ENCODE measurements at regions not wholly inside any gene's neighbourhood (a gene's known extent, or its start where the extent isn't known, plus 50 kb on each side); places are given as distances from the start of the nearest gene placed in this dataset.

GRCh38 chr7:155147624-155148023 lies 77.5 kb downstream of the HTR5A start:
- no peak for TF ChIP-seq CTCF (conservative IDR thresholded peaks at IDR 0.05)
- TF ChIP-seq ZFX (IDR thresholded peaks at IDR 0.05), result no peak
